ENCODE measurements at regions not wholly inside any gene's neighbourhood (a gene's known extent, or its start where the extent isn't known, plus 50 kb on each side); places are given as distances from the start of the nearest gene placed in this dataset.
"Not testable (repeated sequence)": the region's sequence is repeated elsewhere in the genome, so short reads cannot be mapped to it uniquely, and the experiment has no call there.

- Histone ChIP-seq H3K9ac (ENCODE audit: low read length) (no peak overlapping the region), H3K4me1 (ENCODE audit: control insufficient read depth, insufficient read depth, low read length) (peaks cover 15% of the 10 kb centered on the region; the same call in 1 of the 2 replicates), H3K27me3 (ENCODE audit: control insufficient read depth, insufficient read depth, low read length) (no peaks in the 10 kb centered on the region), H3K9me3 (ENCODE audit: control insufficient read depth, insufficient read depth, low read depth, low read length) (peaks cover 3% of the 10 kb centered on the region; the same call in 1 of the 2 replicates), H3K27ac (ENCODE audit: low read depth, low read length) (no peak overlapping the region), H3K36me3 (ENCODE audit: control insufficient read depth, insufficient read depth, low read length) (no peaks in the 10 kb centered on the region), H3K4me3 (ENCODE audit: low read depth, low read length) (no peak overlapping the region)
These were observed 356.2 kb upstream of the CHST9 start for GRCh38 chr18:27541293-27541692.

DNA sequence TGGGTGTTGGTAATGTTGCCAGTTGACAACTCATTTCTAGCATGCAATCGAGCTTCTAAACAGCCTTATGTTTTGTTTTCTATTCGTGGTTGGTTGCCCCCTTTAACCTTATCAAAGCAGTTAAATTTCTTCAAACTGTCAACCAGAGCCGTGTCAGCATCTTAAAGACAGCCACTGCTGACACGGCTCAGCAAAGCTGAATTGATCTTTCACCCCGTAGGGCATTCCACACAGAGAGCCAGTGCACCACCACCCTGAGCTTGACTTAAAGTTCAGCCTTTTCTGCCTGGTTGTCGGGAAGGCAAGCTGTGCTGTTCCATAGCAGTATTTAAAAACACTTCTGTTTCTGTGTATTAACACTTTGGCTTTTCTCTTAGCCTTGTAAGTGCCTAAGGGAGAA is 355.0 kb upstream of the CHST9 start:
- Histone ChIP-seq H3K4me1 (ENCODE audit: control insufficient read depth, insufficient read depth, low read length) (peaks cover 15% of the 10 kb centered on the region; the same call in 1 of the 2 replicates), H3K4me3 (ENCODE audit: low read depth, low read length) (no peak overlapping the region), H3K9me3 (ENCODE audit: control insufficient read depth, insufficient read depth, low read depth, low read length) (no peaks in the 10 kb centered on the region), H3K27ac (ENCODE audit: low read depth, low read length) (no peak overlapping the region), H3K27me3 (ENCODE audit: control insufficient read depth, insufficient read depth, low read length) (no peaks in the 10 kb centered on the region), H3K36me3 (ENCODE audit: control insufficient read depth, insufficient read depth, low read length) (no peaks in the 10 kb centered on the region), H3K9ac (ENCODE audit: low read length) (no peak overlapping the region)

GRCh38 chr18:27528925-27529521 is 343.9 kb upstream of the CHST9 start:
- no peaks in the 10 kb centered on the region for H3K4me1 ChIP-seq (ENCODE audit: control insufficient read depth, insufficient read depth, low read length)
- H3K36me3 ChIP-seq (ENCODE audit: control insufficient read depth, insufficient read depth, low read length) = no peaks in the 10 kb centered on the region
- H3K27ac ChIP-seq (ENCODE audit: low read depth, low read length) = no peak overlapping the region
- peaks cover 4% of the 10 kb centered on the region for H3K9me3 ChIP-seq (ENCODE audit: control insufficient read depth, insufficient read depth, low read depth, low read length)
- no peak overlapping the region for H3K4me3 ChIP-seq (ENCODE audit: low read depth, low read length)
- no peaks in the 10 kb centered on the region for H3K27me3 ChIP-seq (ENCODE audit: control insufficient read depth, insufficient read depth, low read length)
- no peak overlapping the region for H3K9ac ChIP-seq (ENCODE audit: low read length)

GRCh38 chr18:27527856-27528255 is 342.7 kb upstream of the CHST9 start:
- Histone ChIP-seq H3K9me3 (ENCODE audit: control insufficient read depth, insufficient read depth, low read depth, low read length) (peaks cover 4% of the 10 kb centered on the region), H3K4me3 (ENCODE audit: low read depth, low read length) (no peak overlapping the region), H3K27me3 (ENCODE audit: control insufficient read depth, insufficient read depth, low read length) (no peaks in the 10 kb centered on the region), H3K4me1 (ENCODE audit: control insufficient read depth, insufficient read depth, low read length) (no peaks in the 10 kb centered on the region), H3K9ac (ENCODE audit: low read length) (no peak overlapping the region), H3K27ac (ENCODE audit: low read depth, low read length) (no peak overlapping the region), H3K36me3 (ENCODE audit: control insufficient read depth, insufficient read depth, low read length) (no peaks in the 10 kb centered on the region)

- Histone ChIP-seq H3K27me3 (ENCODE audit: control insufficient read depth, insufficient read depth, low read length) (no peaks in the 10 kb centered on the region), H3K36me3 (ENCODE audit: control insufficient read depth, insufficient read depth, low read length) (no peaks in the 10 kb centered on the region), H3K4me1 (ENCODE audit: control insufficient read depth, insufficient read depth, low read length) (no peaks in the 10 kb centered on the region), H3K27ac (ENCODE audit: low read depth, low read length) (no peak overlapping the region), H3K4me3 (ENCODE audit: low read depth, low read length) (no peak overlapping the region), H3K9me3 (ENCODE audit: control insufficient read depth, insufficient read depth, low read depth, low read length) (no peaks in the 10 kb centered on the region), H3K9ac (ENCODE audit: low read length) (no peak overlapping the region)
These were observed 335.3 kb upstream of the CHST9 start for GRCh38 chr18:27520401-27520800.

- H3K27ac ChIP-seq (ENCODE audit: low read depth, low read length); H3K27me3 ChIP-seq (ENCODE audit: control insufficient read depth, insufficient read depth, low read length); H3K9me3 ChIP-seq (ENCODE audit: control insufficient read depth, insufficient read depth, low read depth, low read length); H3K4me1 ChIP-seq (ENCODE audit: control insufficient read depth, insufficient read depth, low read length); H3K36me3 ChIP-seq (ENCODE audit: control insufficient read depth, insufficient read depth, low read length): not testable (repeated sequence)
- peak overlapping the region; percentile 39; the same call in 1 of the 2 replicates for H3K4me3 ChIP-seq (ENCODE audit: low read depth, low read length)
- H3K9ac ChIP-seq (ENCODE audit: low read length) = peak overlapping the region; percentile 58
These were observed 325.0 kb upstream of the CHST9 start for GRCh38 chr18:27510036-27510633.

- H3K27me3 ChIP-seq (ENCODE audit: control insufficient read depth, insufficient read depth, low read length) = no peaks in the 10 kb centered on the region
- no peak overlapping the region for H3K9ac ChIP-seq (ENCODE audit: low read length)
- no peaks in the 10 kb centered on the region for H3K4me1 ChIP-seq (ENCODE audit: control insufficient read depth, insufficient read depth, low read length)
These were observed 316.6 kb upstream of the CHST9 start for GRCh38 chr18:27501671-27502070.

GRCh38 chr18:27500531-27500930 is 315.4 kb upstream of the CHST9 start:
- Histone ChIP-seq H3K9me3 (ENCODE audit: control insufficient read depth, insufficient read depth, low read depth, low read length) (no peaks in the 10 kb centered on the region), H3K36me3 (ENCODE audit: control insufficient read depth, insufficient read depth, low read length) (no peaks in the 10 kb centered on the region), H3K4me3 (ENCODE audit: low read depth, low read length) (no peak overlapping the region), H3K27me3 (ENCODE audit: control insufficient read depth, insufficient read depth, low read length) (no peaks in the 10 kb centered on the region), H3K9ac (ENCODE audit: low read length) (no peak overlapping the region), H3K4me1 (ENCODE audit: control insufficient read depth, insufficient read depth, low read length) (no peaks in the 10 kb centered on the region), H3K27ac (ENCODE audit: low read depth, low read length) (no peak overlapping the region)

More at GRCh38 chr18:27501671-27502070, 316.6 kb upstream of the CHST9 start:
- Histone ChIP-seq H3K9me3 (ENCODE audit: control insufficient read depth, insufficient read depth, low read depth, low read length) (no peaks in the 10 kb centered on the region), H3K4me3 (ENCODE audit: low read depth, low read length) (no peak overlapping the region), H3K36me3 (ENCODE audit: control insufficient read depth, insufficient read depth, low read length) (no peaks in the 10 kb centered on the region), H3K27ac (ENCODE audit: low read depth, low read length) (no peak overlapping the region)

DNA sequence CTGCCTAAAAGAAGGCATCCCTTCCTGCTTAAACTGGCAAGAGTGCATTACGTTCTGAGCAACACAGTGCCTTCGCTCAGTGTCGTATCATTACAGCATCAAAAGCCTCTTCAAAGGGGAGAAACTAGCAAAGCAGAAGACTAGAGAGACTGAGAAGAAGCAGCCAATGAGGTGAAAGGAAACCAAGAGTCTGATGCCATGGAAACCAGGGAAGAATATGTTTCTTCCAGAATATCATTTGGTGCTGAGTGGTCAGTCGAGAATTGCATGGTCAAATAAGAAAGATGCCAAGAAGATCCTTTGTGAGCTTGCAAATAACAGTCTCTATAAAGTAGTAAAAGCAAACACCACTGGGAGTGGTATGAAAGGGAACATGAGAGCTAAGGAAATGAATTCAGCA is 312.1 kb upstream of the CHST9 start:
- Histone ChIP-seq H3K27me3 (ENCODE audit: control insufficient read depth, insufficient read depth, low read length) (no peaks in the 10 kb centered on the region), H3K4me3 (ENCODE audit: low read depth, low read length) (no peak overlapping the region), H3K9me3 (ENCODE audit: control insufficient read depth, insufficient read depth, low read depth, low read length) (no peaks in the 10 kb centered on the region), H3K4me1 (ENCODE audit: control insufficient read depth, insufficient read depth, low read length) (peaks cover 4% of the 10 kb centered on the region; the same call in 1 of the 2 replicates), H3K27ac (ENCODE audit: low read depth, low read length) (no peak overlapping the region), H3K36me3 (ENCODE audit: control insufficient read depth, insufficient read depth, low read length) (no peaks in the 10 kb centered on the region), H3K9ac (ENCODE audit: low read length) (no peak overlapping the region)

GRCh38 chr18:27493182-27493581 is 308.1 kb upstream of the CHST9 start:
- no peaks in the 10 kb centered on the region for H3K27me3 ChIP-seq (ENCODE audit: control insufficient read depth, insufficient read depth, low read length)
- H3K4me1 ChIP-seq (ENCODE audit: control insufficient read depth, insufficient read depth, low read length) = peaks cover 11% of the 10 kb centered on the region
- no peak overlapping the region for H3K9ac ChIP-seq (ENCODE audit: low read length)

GRCh38 chr18:27491772-27492171 is 306.7 kb upstream of the CHST9 start:
- no peaks in the 10 kb centered on the region for H3K9me3 ChIP-seq (ENCODE audit: control insufficient read depth, insufficient read depth, low read depth, low read length)
- no peak overlapping the region for H3K4me3 ChIP-seq (ENCODE audit: low read depth, low read length)
- no peaks in the 10 kb centered on the region for H3K36me3 ChIP-seq (ENCODE audit: control insufficient read depth, insufficient read depth, low read length)

More at GRCh38 chr18:27493182-27493581, 308.1 kb upstream of the CHST9 start:
- H3K27ac ChIP-seq (ENCODE audit: low read depth, low read length) = no peak overlapping the region
- no peaks in the 10 kb centered on the region for H3K36me3 ChIP-seq (ENCODE audit: control insufficient read depth, insufficient read depth, low read length)
- H3K4me3 ChIP-seq (ENCODE audit: low read depth, low read length) = no peak overlapping the region
- H3K9me3 ChIP-seq (ENCODE audit: control insufficient read depth, insufficient read depth, low read depth, low read length) = no peaks in the 10 kb centered on the region

More at GRCh38 chr18:27491772-27492171, 306.7 kb upstream of the CHST9 start:
- no peaks in the 10 kb centered on the region for H3K27me3 ChIP-seq (ENCODE audit: control insufficient read depth, insufficient read depth, low read length)
- no peak overlapping the region for H3K9ac ChIP-seq (ENCODE audit: low read length)
- H3K27ac ChIP-seq (ENCODE audit: low read depth, low read length) = no peak overlapping the region
- peaks cover 11% of the 10 kb centered on the region for H3K4me1 ChIP-seq (ENCODE audit: control insufficient read depth, insufficient read depth, low read length)

All from HUES6 (cell line).